ENCODE measurements at regions not wholly inside any gene's neighbourhood (a gene's known extent, or its start where the extent isn't known, plus 50 kb on each side); places are given as distances from the start of the nearest gene placed in this dataset. TPM values are rescaled to one million over a fixed set of nuclear protein-coding genes. Genes with fewer than 3 reads are reported as not detected.
"Not testable (repeated sequence)": the region's sequence is repeated elsewhere in the genome, so short reads cannot be mapped to it uniquely, and the experiment has no call there.

GRCh38 chr9:63781390-63781789, 1503.6 kb downstream of the FOXD4L5 start:
- POLR2A ChIA-PET, DNase-seq, H3K4me1 Mint-ChIP-seq: not testable (repeated sequence)

GRCh38 chr9:63776220-63776619, 1508.8 kb downstream of the FOXD4L5 start:
- ATAC-seq (ENCODE audit: low read depth); H3K4me1 Mint-ChIP-seq; DNase-seq; H3K27ac Mint-ChIP-seq; H3K27me3 Mint-ChIP-seq; H3K36me3 Mint-ChIP-seq; H3K4me3 Mint-ChIP-seq; H3K9me3 Mint-ChIP-seq; POLR2A ChIA-PET: not testable (repeated sequence)

More at GRCh38 chr9:63781390-63781789, 1503.6 kb downstream of the FOXD4L5 start:
- not testable (repeated sequence) for H3K27me3 Mint-ChIP-seq, H3K4me3 Mint-ChIP-seq, H3K9me3 Mint-ChIP-seq, H3K27ac Mint-ChIP-seq, H3K36me3 Mint-ChIP-seq
- peak; percentile 100 for ATAC-seq (ENCODE audit: low read depth)

- H3K4me1 Mint-ChIP-seq; POLR2A ChIA-PET; DNase-seq; H3K4me3 Mint-ChIP-seq; ATAC-seq (ENCODE audit: low read depth); H3K27ac Mint-ChIP-seq; H3K36me3 Mint-ChIP-seq; H3K9me3 Mint-ChIP-seq; H3K27me3 Mint-ChIP-seq: not testable (repeated sequence)
Observed at GRCh38 chr9:63775092-63775426, 1510.0 kb downstream of the FOXD4L5 start.

- H3K4me1 Mint-ChIP-seq; DNase-seq; H3K9me3 Mint-ChIP-seq; ATAC-seq (ENCODE audit: low read depth); H3K4me3 Mint-ChIP-seq; H3K27ac Mint-ChIP-seq; H3K27me3 Mint-ChIP-seq; H3K36me3 Mint-ChIP-seq; POLR2A ChIA-PET: not testable (repeated sequence)
Observed at GRCh38 chr9:63774369-63775091, 1510.5 kb downstream of the FOXD4L5 start.

GRCh38 chr9:63762230-63762629, 1522.8 kb downstream of the FOXD4L5 start:
- H3K27ac Mint-ChIP-seq; H3K27me3 Mint-ChIP-seq; H3K36me3 Mint-ChIP-seq; H3K4me3 Mint-ChIP-seq; H3K4me1 Mint-ChIP-seq; H3K9me3 Mint-ChIP-seq; ATAC-seq (ENCODE audit: low read depth); POLR2A ChIA-PET; DNase-seq: not testable (repeated sequence)

GRCh38 chr9:63729021-63729420, 1556.0 kb downstream of the FOXD4L5 start:
- H3K27me3 Mint-ChIP-seq; H3K4me3 Mint-ChIP-seq; H3K9me3 Mint-ChIP-seq; H3K4me1 Mint-ChIP-seq; ATAC-seq (ENCODE audit: low read depth); H3K27ac Mint-ChIP-seq; DNase-seq; POLR2A ChIA-PET; H3K36me3 Mint-ChIP-seq: not testable (repeated sequence)

- DNase-seq: no peak
- Mint-ChIP-seq H3K4me3 (no peak overlapping the region), H3K36me3 (no peaks in the 10 kb centered on the region), H3K27ac (no peak overlapping the region), H3K27me3 (no peaks in the 10 kb centered on the region), H3K9me3 (no peaks in the 10 kb centered on the region), H3K4me1 (no peaks in the 10 kb centered on the region)
- ATAC-seq (ENCODE audit: low read depth): no peak
- POLR2A ChIA-PET: no interaction called here
Observed at GRCh38 chr9:63728287-63728686, 1556.7 kb downstream of the FOXD4L5 start.

GRCh38 chr9:63708285-63708684, 1576.7 kb downstream of the FOXD4L5 start:
- not testable (repeated sequence) for H3K4me1 Mint-ChIP-seq, DNase-seq

GRCh38 chr9:63704456-63704855, 1580.6 kb downstream of the FOXD4L5 start:
- ATAC-seq (ENCODE audit: low read depth); POLR2A ChIA-PET; H3K4me1 Mint-ChIP-seq; H3K36me3 Mint-ChIP-seq; H3K4me3 Mint-ChIP-seq; H3K9me3 Mint-ChIP-seq; H3K27ac Mint-ChIP-seq; H3K27me3 Mint-ChIP-seq; DNase-seq: not testable (repeated sequence)

More at GRCh38 chr9:63708285-63708684, 1576.7 kb downstream of the FOXD4L5 start:
- POLR2A ChIA-PET; H3K9me3 Mint-ChIP-seq; H3K27me3 Mint-ChIP-seq; H3K36me3 Mint-ChIP-seq; H3K4me3 Mint-ChIP-seq; H3K27ac Mint-ChIP-seq; ATAC-seq (ENCODE audit: low read depth): not testable (repeated sequence)

- ATAC-seq (ENCODE audit: low read depth); DNase-seq; H3K4me1 Mint-ChIP-seq; H3K9me3 Mint-ChIP-seq; H3K27ac Mint-ChIP-seq; H3K36me3 Mint-ChIP-seq; POLR2A ChIA-PET; H3K27me3 Mint-ChIP-seq; H3K4me3 Mint-ChIP-seq: not testable (repeated sequence)
Observed at GRCh38 chr9:63703670-63704069, 1581.3 kb downstream of the FOXD4L5 start.

GRCh38 chr9:63703138-63703665, 1581.8 kb downstream of the FOXD4L5 start:
- H3K36me3 Mint-ChIP-seq; H3K9me3 Mint-ChIP-seq; H3K4me3 Mint-ChIP-seq; H3K27me3 Mint-ChIP-seq; ATAC-seq (ENCODE audit: low read depth); H3K27ac Mint-ChIP-seq; H3K4me1 Mint-ChIP-seq; POLR2A ChIA-PET; DNase-seq: not testable (repeated sequence)

Small RNAs in the stretch of these regions (microRNA-seq; reads per million reads assigned to microRNA genes)
- gene MIR4477B: not detected

Measured in activated naive CD8-positive, alpha-beta T cell treated with anti-CD3 and anti-CD28 coated beads, Interleukin-2, amount 10 ng/mL, durations not matched to agents 7 days and 5 days (primary cell).